CD14-positive monocyte (primary cell): ENCODE measurements at regions not wholly inside any gene's neighbourhood (a gene's known extent, or its start where the extent isn't known, plus 50 kb on each side); places are given as distances from the start of the nearest gene placed in this dataset.

Source experiments
- DNase-seq, 3 donors: peaks; one replicate each; pipeline ENCODE4 v3.0.0-alpha.2; 2011 to 2022
- H2AFZ ChIP-seq: 2 replicates; pipeline ENCODE4 v1.6.0; 2012; ENCODE audit warnings: mild to moderate bottlenecking, low read depth, low read length, inconsistent platforms; ENCODE audit not compliant: insufficient read depth, poor library complexity, severe bottlenecking
- H3K27ac ChIP-seq, 2 donors: 1 replicate in 1 of 2; 2 replicates in 1 of 2; pipeline ENCODE4 v1.5.1; 2012 to 2013; ENCODE audit warnings: low read length in 2 of 2, control low read depth in 1 of 2, inconsistent platforms in 1 of 2, low read depth in 1 of 2, mild to moderate bottlenecking in 1 of 2
- H3K27me3 ChIP-seq, 2 donors: one replicate each; pipeline versions ENCODE4 v1.6.0 to v1.6.1; 2011 to 2013; ENCODE audit warnings: low read length in 2 of 2; ENCODE audit not compliant: control insufficient read depth in 2 of 2, insufficient read depth in 2 of 2
- H3K36me3 ChIP-seq, 2 donors: replicated peaks in 1 of 2; 1 replicate in 1 of 2; 2 replicates in 1 of 2; pipeline versions ENCODE4 v1.5.1 to v1.6.1; 2012 to 2013; ENCODE audit warnings: low read length in 2 of 2, control low read depth in 1 of 2, inconsistent platforms in 1 of 2, mild to moderate bottlenecking in 1 of 2; ENCODE audit not compliant: insufficient read depth in 2 of 2, control insufficient read depth in 1 of 2
- H3K4me1 ChIP-seq, 2 donors: 1 replicate in 1 of 2; 2 replicates in 1 of 2; pipeline versions ENCODE4 v1.5.1 to v1.6.1; 2012 to 2013; ENCODE audit warnings: low read length in 2 of 2, control low read depth in 1 of 2, inconsistent platforms in 1 of 2, mild to moderate bottlenecking in 1 of 2, moderate library complexity in 1 of 2; ENCODE audit not compliant: insufficient read depth in 2 of 2, control insufficient read depth in 1 of 2
- H3K4me2 ChIP-seq: replicated peaks from 2 replicates; pipeline ENCODE3; 2012; ENCODE audit warnings: low read length, moderate library complexity, mild to moderate bottlenecking; ENCODE audit not compliant: poor library complexity, severe bottlenecking; ENCODE audit errors: extremely low read depth
- H3K4me3 ChIP-seq, 3 experiments: fragments of 200-600 bp in 1 of 3; sonication (generic) in 1 of 3; replicated peaks in 1 of 3; 1 replicate in 2 of 3; 2 replicates in 1 of 3; pipeline ENCODE4 v1.5.1; 2011 to 2013; ENCODE audit warnings: low read length in 3 of 3, mild to moderate bottlenecking in 3 of 3, control low read depth in 2 of 3, low read depth in 2 of 3, inconsistent platforms in 1 of 3, moderate library complexity in 1 of 3
- H3K79me2 ChIP-seq: 2 replicates; pipeline ENCODE4 v1.6.0; 2012; ENCODE audit warnings: mild to moderate bottlenecking, control low read depth, inconsistent platforms, low read length, moderate library complexity; ENCODE audit not compliant: insufficient read depth
- H3K9ac ChIP-seq: 2 replicates; pipeline ENCODE4 v1.6.0; 2017; ENCODE audit warnings: low read length, mild to moderate bottlenecking; ENCODE audit not compliant: insufficient read depth, poor library complexity, severe bottlenecking
- H3K9me3 ChIP-seq, 2 donors: replicated peaks in 1 of 2; 1 replicate in 1 of 2; 2 replicates in 1 of 2; pipeline versions ENCODE4 v1.5.1 to v1.6.1; 2012 to 2013; ENCODE audit warnings: low read length in 2 of 2, control low read depth in 1 of 2; ENCODE audit not compliant: control insufficient read depth in 1 of 2, insufficient read depth in 1 of 2
- H4K20me1 ChIP-seq: 2 replicates; pipeline ENCODE4 v1.6.0; 2012; ENCODE audit warnings: mild to moderate bottlenecking, low read length, control low read depth, moderate library complexity; ENCODE audit not compliant: insufficient read depth
- H3K27ac Mint-ChIP-seq, 7 donors: one replicate each; pipeline ENCODE4 v1.8.0; 2020; ENCODE audit warnings: mild to moderate bottlenecking in 7 of 7, mixed read lengths in 7 of 7, moderate library complexity in 6 of 7, inconsistent platforms in 2 of 7
- H3K27me3 Mint-ChIP-seq, 3 donors: one replicate each; pipeline ENCODE4 v1.8.0; 2021 to 2022; ENCODE audit warnings: low read depth in 3 of 3, mild to moderate bottlenecking in 3 of 3, mixed read lengths in 3 of 3, moderate library complexity in 3 of 3, inconsistent platforms in 1 of 3
- H3K36me3 Mint-ChIP-seq, 2 donors: one replicate each; pipeline ENCODE4 v1.8.0; 2020; ENCODE audit warnings: mixed read lengths in 2 of 2, inconsistent platforms in 1 of 2, mild to moderate bottlenecking in 1 of 2
- H3K4me1 Mint-ChIP-seq: one replicate; pipeline ENCODE4 v1.8.0; 2020; ENCODE audit warnings: mild to moderate bottlenecking, mixed read lengths
- H3K4me3 Mint-ChIP-seq, 2 donors: one replicate each; pipeline ENCODE4 v1.8.0; 2020; ENCODE audit warnings: mild to moderate bottlenecking in 2 of 2, mixed read lengths in 2 of 2, moderate library complexity in 1 of 2
- H3K9me3 Mint-ChIP-seq, 7 donors: one replicate each; pipeline ENCODE4 v1.8.0; 2020 to 2022; ENCODE audit warnings: mixed read lengths in 7 of 7, mild to moderate bottlenecking in 6 of 7, moderate library complexity in 6 of 7, inconsistent platforms in 2 of 7
- CTCF ChIP-seq: fragments of 200-600 bp; IDR thresholded peaks from one replicate; pipeline ENCODE4 v1.8.0; 2022; ENCODE audit warnings: antibody characterized with exemption, mild to moderate bottlenecking
- WGBS: methylation state at CpG from one replicate; pipeline ENCODE4 v1.1.5; 2013; ENCODE audit warnings: missing lambda C conversion rate; ENCODE audit not compliant: insufficient coverage; 5-methylcytosine and 5-hydroxymethylcytosine counted together
- intact Hi-C, 2 donors: fragments of 100-400 bp; cut with micrococcal nuclease; formaldehyde crosslinking; loops; one replicate each; pipeline versions ENCODE4 v1.15.0 to v1.15.1; 2023

GRCh38 chr10:106336874-106337273, 827.6 kb downstream of the SORCS1 start:
- H3K9ac ChIP-seq = no peak overlapping the region
- Mint-ChIP-seq H3K27me3 (peaks cover 0 to 1% (median 0%) of the 10 kb centered on the region in 3 donors), H3K9me3 (peaks cover 0 to 11% (median 8%) of the 10 kb centered on the region in 7 donors), H3K27ac (no peak overlapping the region), H3K36me3 (no peaks in the 10 kb centered on the region), H3K4me1 (no peaks in the 10 kb centered on the region), H3K4me3 (no peak overlapping the region)
- H3K9me3 ChIP-seq = peaks cover 4 to 19% of the 10 kb centered on the region in 2 donors
- H3K4me3 ChIP-seq = no peak overlapping the region
- intact Hi-C loops = no loop called here
- no peaks in the 10 kb centered on the region for H3K36me3 ChIP-seq
- H3K27ac ChIP-seq = no peak overlapping the region
- DNase-seq = no peak
- no CpG with 5 or more reads among the region's 5 CpGs for WGBS
- H3K27me3 ChIP-seq = no peaks in the 10 kb centered on the region
- H3K4me1 ChIP-seq = no peaks in the 10 kb centered on the region
- H2AFZ ChIP-seq = no peak overlapping the region
- no peak for TF ChIP-seq CTCF
- no peaks in the 10 kb centered on the region for H3K79me2 ChIP-seq
- no peaks in the 10 kb centered on the region for H4K20me1 ChIP-seq
- no peak overlapping the region for H3K4me2 ChIP-seq

- no peak overlapping the region for H3K4me2 ChIP-seq
- no CpG with 5 or more reads among the region's 3 CpGs for WGBS
- H3K9me3 ChIP-seq = peaks cover 22 to 25% of the 10 kb centered on the region in 2 donors
- H3K9me3 Mint-ChIP-seq = peaks cover 7 to 17% (median 15%) of the 10 kb centered on the region in 7 donors
- no peaks in the 10 kb centered on the region for H3K4me1 Mint-ChIP-seq
- no peaks in the 10 kb centered on the region for H3K27me3 Mint-ChIP-seq
- no peak overlapping the region for H3K27ac Mint-ChIP-seq
- intact Hi-C loops = no loop called here
- no peak overlapping the region for H3K4me3 ChIP-seq
- H4K20me1 ChIP-seq = no peaks in the 10 kb centered on the region
- TF ChIP-seq CTCF = no peak
- no peak overlapping the region for H3K4me3 Mint-ChIP-seq
- H3K79me2 ChIP-seq = no peaks in the 10 kb centered on the region
- H3K27me3 ChIP-seq = no peaks in the 10 kb centered on the region
- no peak overlapping the region for H3K9ac ChIP-seq
- no peak overlapping the region for H3K27ac ChIP-seq
- no peak overlapping the region for H2AFZ ChIP-seq
- no peak for DNase-seq
- H3K36me3 Mint-ChIP-seq = no peaks in the 10 kb centered on the region
- no peaks in the 10 kb centered on the region for H3K4me1 ChIP-seq
- no peaks in the 10 kb centered on the region for H3K36me3 ChIP-seq
Measured at GRCh38 chr10:106327747-106328146, 836.8 kb downstream of the SORCS1 start.
